ENCODE measurements at regions not wholly inside any gene's neighbourhood (a gene's known extent, or its start where the extent isn't known, plus 50 kb on each side); places are given as distances from the start of the nearest gene placed in this dataset.

- H3K36me3 ChIP-seq (ENCODE audit: control insufficient read depth in 2 of 4, insufficient read depth in 4 of 4, low read length in 3 of 4), result no peaks in the 10 kb centered on the region
- no peak overlapping the region for H2AK5ac ChIP-seq (ENCODE audit: low read depth, low read length)
- no peak overlapping the region for H3K14ac ChIP-seq (ENCODE audit: insufficient read length)
- H3K23me2 ChIP-seq (ENCODE audit: low read depth, low read length), result no peaks in the 10 kb centered on the region; the same call in 1 of the 2 replicates
- H2BK20ac ChIP-seq (ENCODE audit: low read length), result 0 out of 2 replicates have a peak overlapping the region, but pooled peaks have one; percentile 6
- no peak overlapping the region for H2BK120ac ChIP-seq (replicated peaks; ENCODE audit: low read depth, low read length)
- no peak overlapping the region for H3K4me2 ChIP-seq (ENCODE audit: insufficient read depth in 1 of 2, low read depth in 2 of 2, low read length in 2 of 2)
- H3K9ac ChIP-seq (replicated peaks in 1 of 4; ENCODE audit: extremely low read depth in 1 of 4, low read depth in 3 of 4, low read length in 3 of 4), result no peak overlapping the region
- peaks cover 3 to 21% (median 11%) of the 10 kb centered on the region in 4 experiments; a peak in 6 of 7 replicates for H3K4me1 ChIP-seq (replicated peaks in 1 of 4; ENCODE audit: control insufficient read depth in 3 of 4, insufficient read depth in 4 of 4, low read length in 3 of 4)
- WGBS, 2 experiments (ENCODE audit: extremely low coverage in 1 of 2, insufficient coverage in 1 of 2, insufficient read length in 1 of 2, insufficient replicate concordance in 2 of 2, low coverage in 1 of 2, low lambda C conversion rate in 2 of 2, missing lambda C conversion rate in 1 of 2), result 91% methylated on average over 3 of the region's 3 CpGs; no CpG with 5 or more reads in 1 of the 2 experiments
- ChIA-PET POLR2A (ENCODE audit: partially characterized antibody) (interaction anchor here (0.8 to 1.8 kb wide), 5 partner anchors 13 to 279 kb away, joined by 3 to 7 read pairs (median 3); no protein-coding TSS in a partner anchor), CTCF (ENCODE audit: partially characterized antibody) (interaction anchor here (0.6 to 8.7 kb wide), 35 partner anchors 10 to 587 kb away, joined by 3 to 214 read pairs (median 5); partner anchors contain the start of gene AFTPH)
- H3K23ac ChIP-seq (ENCODE audit: insufficient read length), result no peak overlapping the region
- H3K4me3 ChIP-seq (ENCODE audit: extremely low read depth in 1 of 4, insufficient read depth in 2 of 4, low read depth in 3 of 4, low read length in 4 of 4), result no peak overlapping the region
- no peak overlapping the region for H4K91ac ChIP-seq (replicated peaks; ENCODE audit: insufficient read length, low read length)
- H3K9me3 ChIP-seq (ENCODE audit: insufficient read depth in 2 of 2, low read depth in 1 of 2, low read length in 1 of 2), result no peaks in the 10 kb centered on the region
- 0 out of 2 replicates have a peak overlapping the region, but pooled peaks have one; percentile 6 for H2BK12ac ChIP-seq (ENCODE audit: low read depth, low read length)
- H4K20me1 ChIP-seq (replicated peaks in 1 of 2; ENCODE audit: control insufficient read depth in 1 of 2, insufficient read depth in 2 of 2, low read length in 2 of 2), result no peaks in the 10 kb centered on the region
- no peak overlapping the region for H3K4ac ChIP-seq (replicated peaks; ENCODE audit: insufficient read length, low read depth, low read length)
- no peak overlapping the region for H3K56ac ChIP-seq (replicated peaks; ENCODE audit: insufficient read length, low read depth, low read length)
- FAIRE-seq (no peak), DNase-seq (ENCODE audit: low read depth in 1 of 2, low spot score in 2 of 2) (peak in 1 of 2 experiments; percentile 37)
- H3K18ac ChIP-seq (ENCODE audit: extremely low read depth, low read length), result no peak overlapping the region
- no peak overlapping the region for H2BK5ac ChIP-seq (ENCODE audit: low read depth, low read length)
- H2AFZ ChIP-seq (ENCODE audit: low read length), result no peak overlapping the region
- H3K79me2 ChIP-seq (ENCODE audit: control insufficient read depth in 1 of 2, insufficient read depth in 2 of 2, low read length in 2 of 2), result no peaks in the 10 kb centered on the region
- no peak overlapping the region for H2BK15ac ChIP-seq (ENCODE audit: low read length)
- no peaks in the 10 kb centered on the region for H3K79me1 ChIP-seq (ENCODE audit: low read depth, low read length)
- H3K27me3 ChIP-seq (replicated peaks in 1 of 4; ENCODE audit: control insufficient read depth in 3 of 4, extremely low read depth in 1 of 4, insufficient read depth in 3 of 4, low read length in 3 of 4), result no peaks in the 10 kb centered on the region
- no peak overlapping the region for H3K27ac ChIP-seq (ENCODE audit: low read depth, low read length)
- no peak overlapping the region for H4K8ac ChIP-seq (ENCODE audit: extremely low read depth, insufficient read depth, low read length)
- no peak overlapping the region for H4K5ac ChIP-seq (ENCODE audit: insufficient read length, low read depth, low read length)
- no peak for TF ChIP-seq PHF8 (conservative IDR thresholded peaks at IDR 0.05; ENCODE audit: low read depth, low read length)
- no peak for TF ChIP-seq KDM1A (IDR thresholded peaks at IDR 0.05; ENCODE audit: borderline replicate concordance, low read length)
- no peak for TF ChIP-seq EGR1 (IDR thresholded peaks at IDR 0.05; ENCODE audit: borderline replicate concordance, low read depth, low read length)
- no peak for TF ChIP-seq KDM5A (IDR thresholded peaks at IDR 0.05; ENCODE audit: low read length)
- no peak for TF ChIP-seq BRCA1 (IDR thresholded peaks at IDR 0.05; ENCODE audit: low read depth, low read length)
- TF ChIP-seq TBP (IDR thresholded peaks at IDR 0.05; ENCODE audit: low read depth, low read length), result no peak
- no peak for TF ChIP-seq RBBP5 (IDR thresholded peaks at IDR 0.05; ENCODE audit: borderline replicate concordance, low read depth, low read length)
- TF ChIP-seq, protein P1, sequence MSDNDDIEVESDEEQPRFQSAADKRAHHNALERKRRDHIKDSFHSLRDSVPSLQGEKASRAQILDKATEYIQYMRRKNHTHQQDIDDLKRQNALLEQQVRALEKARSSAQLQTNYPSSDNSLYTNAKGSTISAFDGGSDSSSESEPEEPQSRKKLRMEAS (IDR thresholded peaks at IDR 0.05), result no peak
- TF ChIP-seq EP300 (IDR thresholded peaks at IDR 0.05; ENCODE audit: borderline replicate concordance in 1 of 2, low read depth in 2 of 2, low read length in 2 of 2), result no peak
- TF ChIP-seq SIRT6 (IDR thresholded peaks at IDR 0.05; ENCODE audit: low read length), result no peak
- TF ChIP-seq CHD2 (IDR thresholded peaks at IDR 0.05; ENCODE audit: low read length), result no peak
- TF ChIP-seq MAFK (IDR thresholded peaks at IDR 0.05; ENCODE audit: low read depth, low read length), result no peak
- no peak for TF ChIP-seq HDAC2 (IDR thresholded peaks at IDR 0.05; ENCODE audit: borderline replicate concordance in 1 of 2, low read depth in 2 of 2, low read length in 2 of 2)
- no peak for TF ChIP-seq FOSL1 (IDR thresholded peaks at IDR 0.05; ENCODE audit: insufficient read depth, low read depth, low read length)
These were observed 125.2 kb upstream of the LGALSL start for GRCh38 chr2:64328756-64329155.

Data from H1 (cell line).